ENCODE measurements at regions not wholly inside any gene's neighbourhood (a gene's known extent, or its start where the extent isn't known, plus 50 kb on each side); places are given as distances from the start of the nearest gene placed in this dataset.

GRCh38 chr9:109576762-109577161, 78.7 kb upstream of the PTPN3 start:
- no peak for TF ChIP-seq CTCF (IDR thresholded peaks at IDR 0.05)
- no peak for TF ChIP-seq CEBPB (IDR thresholded peaks at IDR 0.05)
- no peak for TF ChIP-seq JUNB (IDR thresholded peaks at IDR 0.05)
- no peak for TF ChIP-seq REST (IDR thresholded peaks at IDR 0.05)
- no peak for TF ChIP-seq ZFP36 (IDR thresholded peaks at IDR 0.05; ENCODE audit: borderline replicate concordance, partially characterized antibody)
